Uterus (tissue), 3 donors: ENCODE measurements at regions not wholly inside any gene's neighbourhood (a gene's known extent, or its start where the extent isn't known, plus 50 kb on each side); places are given as distances from the start of the nearest gene placed in this dataset.
"Not testable (repeated sequence)": the region's sequence is repeated elsewhere in the genome, so short reads cannot be mapped to it uniquely, and the experiment has no call there.

Source experiments
- DNase-seq, 2 donors: peaks; one replicate each; pipeline ENCODE4 v3.0.0-alpha.2; 2019 to 2020
- H3K27ac ChIP-seq, 2 donors: fragments of 200-600 bp; sonication (generic); 1 replicate in 1 of 2; 2 replicates in 1 of 2; pipeline ENCODE4 v1.5.1; 2016 to 2018
- H3K27me3 ChIP-seq, 2 donors: fragments of 200-600 bp; sonication (generic); one replicate each; pipeline ENCODE4 v1.5.1; 2018 to 2019; ENCODE audit warnings: control low read depth in 1 of 2
- H3K36me3 ChIP-seq, 2 donors: fragments of 200-600 bp; sonication (generic); one replicate each; pipeline ENCODE4 v1.5.1; 2019; ENCODE audit warnings: control low read depth in 1 of 2
- H3K4me1 ChIP-seq, 2 donors: fragments of 200-600 bp; sonication (generic); one replicate each; pipeline ENCODE4 v1.5.1; 2018 to 2019; ENCODE audit warnings: control low read depth in 1 of 2
- H3K4me3 ChIP-seq, 2 donors: fragments of 200-600 bp; sonication (generic); 1 replicate in 1 of 2; 2 replicates in 1 of 2; pipeline ENCODE4 v1.5.1; 2018 to 2019; ENCODE audit warnings: mild to moderate bottlenecking in 1 of 2
- H3K9me3 ChIP-seq, 2 donors: fragments of 200-600 bp; sonication (generic); one replicate each; pipeline ENCODE4 v1.5.1; 2019; ENCODE audit warnings: control low read depth in 1 of 2
- POLR2A ChIP-seq, 2 donors: fragments of 450-650 bp; IDR thresholded peaks; one replicate each; pipeline ENCODE4 v1.6.1; 2016; ENCODE audit warnings: antibody characterized with exemption in 2 of 2, mild to moderate bottlenecking in 1 of 2, moderate library complexity in 1 of 2
- intact Hi-C: fragments of 100-400 bp; cut with DNase I; formaldehyde crosslinking; loops from one replicate; pipeline ENCODE4 v1.15.1; 2023; ENCODE audit warnings: low total_unique reads
- TF ChIP-seq, protein P1 (sequence below), 4 experiments: fragments of 200-600 bp in 2 of 4; fragments of 450-650 bp in 2 of 4; sonication (generic) in 2 of 4; IDR thresholded peaks; one replicate each; pipeline ENCODE4 v1.5.1; 2016 to 2019; ENCODE audit warnings: antibody characterized with exemption in 4 of 4, mild to moderate bottlenecking in 2 of 4, moderate library complexity in 1 of 4
- donor health status: DM: yes; HTN: yes; CAD: no.

DNA sequence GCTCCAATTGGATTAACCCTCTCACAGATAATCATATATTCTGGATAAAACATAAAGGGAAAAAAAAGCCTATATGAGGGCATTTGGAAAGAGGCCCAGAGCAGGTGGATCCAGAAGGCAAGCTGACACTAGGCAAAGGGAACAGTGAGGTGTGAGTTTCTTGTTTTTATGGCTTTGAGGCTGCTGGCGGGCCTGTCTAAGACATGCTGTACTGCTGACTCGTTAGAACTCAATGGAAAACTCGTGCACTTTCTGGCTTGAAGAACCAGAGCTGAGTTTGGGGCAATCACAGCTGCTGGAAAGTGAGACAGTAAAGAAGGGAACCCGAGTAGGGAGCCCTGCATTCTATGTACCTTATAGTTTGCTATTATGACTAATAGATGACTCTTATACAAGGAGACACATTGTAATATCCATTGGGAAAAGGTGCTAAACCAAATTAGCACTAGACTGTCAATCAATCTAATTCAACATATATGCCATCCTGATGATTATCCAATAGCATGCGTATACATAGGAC lies 637.1 kb downstream of the GATA3 start:
- no peak for DNase-seq
- H3K27ac ChIP-seq = no peak overlapping the region
- intact Hi-C loops = no loop called here
- H3K36me3 ChIP-seq = no peaks in the 10 kb centered on the region
- TF ChIP-seq, protein P1, sequence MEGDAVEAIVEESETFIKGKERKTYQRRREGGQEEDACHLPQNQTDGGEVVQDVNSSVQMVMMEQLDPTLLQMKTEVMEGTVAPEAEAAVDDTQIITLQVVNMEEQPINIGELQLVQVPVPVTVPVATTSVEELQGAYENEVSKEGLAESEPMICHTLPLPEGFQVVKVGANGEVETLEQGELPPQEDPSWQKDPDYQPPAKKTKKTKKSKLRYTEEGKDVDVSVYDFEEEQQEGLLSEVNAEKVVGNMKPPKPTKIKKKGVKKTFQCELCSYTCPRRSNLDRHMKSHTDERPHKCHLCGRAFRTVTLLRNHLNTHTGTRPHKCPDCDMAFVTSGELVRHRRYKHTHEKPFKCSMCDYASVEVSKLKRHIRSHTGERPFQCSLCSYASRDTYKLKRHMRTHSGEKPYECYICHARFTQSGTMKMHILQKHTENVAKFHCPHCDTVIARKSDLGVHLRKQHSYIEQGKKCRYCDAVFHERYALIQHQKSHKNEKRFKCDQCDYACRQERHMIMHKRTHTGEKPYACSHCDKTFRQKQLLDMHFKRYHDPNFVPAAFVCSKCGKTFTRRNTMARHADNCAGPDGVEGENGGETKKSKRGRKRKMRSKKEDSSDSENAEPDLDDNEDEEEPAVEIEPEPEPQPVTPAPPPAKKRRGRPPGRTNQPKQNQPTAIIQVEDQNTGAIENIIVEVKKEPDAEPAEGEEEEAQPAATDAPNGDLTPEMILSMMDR (IDR thresholded peaks at IDR 0.05) = no peak
- no peak for TF ChIP-seq POLR2A (IDR thresholded peaks at IDR 0.05)
- no peaks in the 10 kb centered on the region for H3K27me3 ChIP-seq
- no peaks in the 10 kb centered on the region for H3K4me1 ChIP-seq
- no peaks in the 10 kb centered on the region for H3K9me3 ChIP-seq
- H3K4me3 ChIP-seq = no peak overlapping the region

DNA sequence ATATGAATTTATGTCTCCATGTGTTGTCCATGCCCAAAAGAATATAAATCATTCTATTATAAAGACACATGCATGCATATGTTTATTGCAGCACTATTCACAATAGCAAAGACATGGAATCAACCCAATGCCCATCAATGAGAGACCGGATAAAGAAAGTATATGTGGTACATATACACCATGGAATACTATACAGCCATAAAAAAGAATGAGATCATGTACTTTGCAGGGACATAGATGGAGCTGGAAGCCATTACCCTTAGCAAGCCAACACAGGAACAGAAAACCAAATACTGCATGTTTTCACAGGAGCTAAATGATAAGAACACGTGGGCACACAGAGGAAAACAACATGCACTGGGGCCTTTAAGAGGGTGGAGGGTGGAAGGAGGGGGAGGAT lies 639.1 kb downstream of the GATA3 start:
- DNase-seq, H3K36me3 ChIP-seq, H3K9me3 ChIP-seq, H3K4me3 ChIP-seq, H3K27me3 ChIP-seq, intact Hi-C loops, H3K4me1 ChIP-seq, H3K27ac ChIP-seq: not testable (repeated sequence)

- Histone ChIP-seq H3K27me3 (no peaks in the 10 kb centered on the region), H3K9me3 (no peaks in the 10 kb centered on the region), H3K4me3 (no peak overlapping the region), H3K27ac (no peak overlapping the region), H3K4me1 (no peaks in the 10 kb centered on the region), H3K36me3 (no peaks in the 10 kb centered on the region)
- intact Hi-C loops = no loop called here
- DNase-seq = no peak
- TF ChIP-seq, protein P1 (IDR thresholded peaks at IDR 0.05) = no peak
- TF ChIP-seq POLR2A (IDR thresholded peaks at IDR 0.05) = no peak
Observed at GRCh38 chr10:8696746-8697145, 642.3 kb downstream of the GATA3 start.

DNA sequence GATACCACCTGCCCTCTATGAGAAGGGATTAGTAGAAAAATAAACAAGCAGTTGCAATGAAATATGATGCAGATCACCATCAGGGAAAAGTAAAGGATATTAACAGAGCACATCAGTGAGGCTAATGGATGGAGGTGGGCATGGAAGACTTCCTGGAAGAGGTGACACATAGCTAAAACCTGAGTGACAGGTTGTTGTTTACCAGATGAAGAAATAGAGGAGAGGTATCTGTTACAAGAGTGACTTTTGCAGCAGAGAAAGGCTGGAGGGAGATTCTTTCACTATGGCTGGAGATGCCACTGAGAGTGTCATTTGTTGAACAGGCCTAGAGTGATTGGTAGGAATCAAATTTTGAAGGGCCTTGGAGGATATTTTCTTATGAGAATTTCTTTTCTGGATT lies 646.2 kb downstream of the GATA3 start:
- H3K27me3 ChIP-seq = no peaks in the 10 kb centered on the region
- H3K9me3 ChIP-seq = no peaks in the 10 kb centered on the region
- H3K4me3 ChIP-seq = no peak overlapping the region
- H3K27ac ChIP-seq = no peak overlapping the region
- no peaks in the 10 kb centered on the region for H3K4me1 ChIP-seq
- no peaks in the 10 kb centered on the region for H3K36me3 ChIP-seq
- intact Hi-C loops = no loop called here
- TF ChIP-seq POLR2A (IDR thresholded peaks at IDR 0.05) = no peak
- TF ChIP-seq, protein P1 (IDR thresholded peaks at IDR 0.05) = no peak
- DNase-seq = no peak

DNA sequence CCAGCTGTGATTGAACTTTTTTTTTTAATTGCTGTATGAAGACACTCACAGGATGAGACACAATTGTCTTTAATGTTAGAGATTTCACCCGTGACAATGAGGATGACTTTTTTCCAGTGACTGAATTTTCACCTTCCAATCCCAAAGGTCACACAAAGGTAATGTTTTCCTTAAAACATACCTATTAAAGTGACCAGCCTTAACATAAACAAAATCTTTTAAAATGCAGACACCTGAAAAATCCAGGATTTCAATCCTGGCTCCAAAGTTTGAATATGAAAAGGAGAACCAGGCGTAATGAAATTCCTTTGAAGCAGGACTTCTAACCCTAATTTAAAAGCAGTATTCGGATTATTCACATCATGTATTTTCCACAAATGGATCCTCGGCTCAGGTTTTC lies 647.7 kb downstream of the GATA3 start:
- DNase-seq = no peak
- TF ChIP-seq POLR2A (IDR thresholded peaks at IDR 0.05) = no peak
- TF ChIP-seq, protein P1 (IDR thresholded peaks at IDR 0.05) = no peak
- Histone ChIP-seq H3K27me3 (no peaks in the 10 kb centered on the region), H3K9me3 (no peaks in the 10 kb centered on the region), H3K4me3 (no peak overlapping the region), H3K27ac (no peak overlapping the region), H3K4me1 (no peaks in the 10 kb centered on the region), H3K36me3 (no peaks in the 10 kb centered on the region)
- intact Hi-C loops = no loop called here

- Histone ChIP-seq H3K27me3 (no peaks in the 10 kb centered on the region), H3K27ac (no peak overlapping the region), H3K4me1 (no peaks in the 10 kb centered on the region), H3K9me3 (no peaks in the 10 kb centered on the region), H3K4me3 (no peak overlapping the region), H3K36me3 (no peaks in the 10 kb centered on the region)
- TF ChIP-seq POLR2A (IDR thresholded peaks at IDR 0.05) = no peak
- TF ChIP-seq, protein P1 (IDR thresholded peaks at IDR 0.05) = no peak
- no peak for DNase-seq
- intact Hi-C loops = no loop called here
Observed at GRCh38 chr10:8705415-8705814, 650.9 kb downstream of the GATA3 start.
